Activated naive CD4-positive, alpha-beta T cell treated with anti-CD3 and anti-CD28 coated beads, Interleukin-2, amount 10 ng/mL, durations not matched to agents 7 days and 5 days (primary cell): ENCODE measurements at regions not wholly inside any gene's neighbourhood (a gene's known extent, or its start where the extent isn't known, plus 50 kb on each side); places are given as distances from the start of the nearest gene placed in this dataset.

Experiments used
- CTCF ChIA-PET: fragments of 350-600 bp; sonication (Branson Sonifier 250); formaldehyde crosslinking; loops from one replicate; lab custom pipeline; 2021; ENCODE audit warnings: antibody characterized with exemption; lab: Charles Lee
- DNase-seq: peaks from one replicate; pipeline ENCODE4 v3.0.0-alpha.2; 2020
- H3K27ac Mint-ChIP-seq: one replicate; pipeline ENCODE4 v1.8.0; 2021; ENCODE audit warnings: mild to moderate bottlenecking, moderate library complexity, mixed read lengths
- H3K27me3 Mint-ChIP-seq: one replicate; pipeline ENCODE4 v1.8.0; 2021; ENCODE audit warnings: mild to moderate bottlenecking, mixed read lengths
- H3K36me3 Mint-ChIP-seq: one replicate; pipeline ENCODE4 v1.8.0; 2021; ENCODE audit warnings: mixed read lengths
- H3K4me1 Mint-ChIP-seq: one replicate; pipeline ENCODE4 v1.8.0; 2021; ENCODE audit warnings: mixed read lengths
- H3K4me3 Mint-ChIP-seq: one replicate; pipeline ENCODE4 v1.8.0; 2021; ENCODE audit warnings: mild to moderate bottlenecking, moderate library complexity, mixed read lengths
- H3K9me3 Mint-ChIP-seq: one replicate; pipeline ENCODE4 v1.8.0; 2021; ENCODE audit warnings: mixed read lengths

DNA sequence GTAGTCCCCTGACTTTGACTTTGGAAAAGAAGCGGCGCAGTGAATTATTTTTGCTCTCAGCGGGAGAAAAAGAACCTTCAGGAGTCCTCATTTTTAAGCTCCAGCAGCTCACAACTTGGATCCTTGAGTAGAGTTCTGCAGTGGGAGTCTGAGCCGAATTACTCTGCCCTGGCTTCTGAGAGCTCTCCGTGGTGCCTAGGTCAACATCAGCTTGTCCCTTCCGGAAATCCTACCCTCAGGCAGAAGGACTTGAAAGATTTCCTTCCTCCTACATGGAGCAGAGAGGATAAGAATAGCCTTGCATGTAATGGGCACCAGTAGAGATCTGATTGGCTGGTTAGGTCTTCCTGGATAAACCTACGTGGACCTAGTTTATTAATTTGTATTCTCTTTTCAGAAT is 549.7 kb upstream of the TENM3 start:
- no peak for DNase-seq
- CTCF ChIA-PET, result no interaction called here
- Mint-ChIP-seq H3K27ac (no peak overlapping the region), H3K36me3 (no peaks in the 10 kb centered on the region), H3K4me1 (no peaks in the 10 kb centered on the region), H3K27me3 (no peaks in the 10 kb centered on the region), H3K4me3 (no peak overlapping the region), H3K9me3 (no peaks in the 10 kb centered on the region)

DNA sequence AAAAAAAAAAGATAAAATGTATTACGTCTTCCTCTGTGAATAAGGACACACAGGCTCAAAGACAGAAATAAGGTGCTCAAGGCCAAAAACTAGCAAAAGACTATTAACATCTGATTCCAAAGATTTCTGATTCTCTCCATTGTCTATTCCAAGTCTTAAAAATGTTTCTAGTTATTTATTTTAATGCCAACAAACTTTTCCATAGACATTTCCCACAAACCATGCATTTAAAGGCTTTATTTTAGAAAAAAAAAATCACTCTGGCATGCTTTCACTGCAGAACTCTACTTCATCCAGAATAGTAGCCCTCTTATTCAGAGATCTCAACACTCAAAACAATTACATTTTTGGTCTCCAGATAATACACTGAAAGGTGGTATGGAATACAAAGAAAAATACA is 545.0 kb upstream of the TENM3 start:
- CTCF ChIA-PET, result no interaction called here
- Mint-ChIP-seq H3K27me3 (no peaks in the 10 kb centered on the region), H3K36me3 (no peaks in the 10 kb centered on the region), H3K4me3 (no peak overlapping the region), H3K4me1 (no peaks in the 10 kb centered on the region), H3K9me3 (no peaks in the 10 kb centered on the region), H3K27ac (no peak overlapping the region)
- DNase-seq, result no peak

DNA sequence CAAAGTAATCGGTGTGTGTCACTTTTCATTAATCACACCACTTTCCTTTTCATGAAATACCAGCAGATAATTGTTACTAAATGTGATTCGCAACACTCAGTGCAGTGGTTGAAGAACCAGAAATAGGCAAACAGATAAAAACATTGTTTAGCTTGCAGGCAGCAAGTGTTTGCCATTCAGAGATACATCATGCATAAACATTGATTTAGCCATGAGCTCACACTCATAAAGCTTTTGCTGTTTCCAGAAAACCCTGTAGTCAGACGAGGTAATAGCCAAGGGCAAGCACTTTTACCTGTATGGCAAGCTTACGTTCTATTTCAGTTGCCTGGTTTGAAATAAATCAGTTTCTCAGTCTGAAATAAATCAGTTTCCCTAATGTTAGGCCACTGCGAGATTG is 542.0 kb upstream of the TENM3 start:
- CTCF ChIA-PET, result no interaction called here
- Mint-ChIP-seq H3K9me3 (no peaks in the 10 kb centered on the region), H3K27ac (no peak overlapping the region), H3K4me1 (no peaks in the 10 kb centered on the region), H3K36me3 (no peaks in the 10 kb centered on the region), H3K4me3 (no peak overlapping the region), H3K27me3 (no peaks in the 10 kb centered on the region)
- no peak for DNase-seq

DNA sequence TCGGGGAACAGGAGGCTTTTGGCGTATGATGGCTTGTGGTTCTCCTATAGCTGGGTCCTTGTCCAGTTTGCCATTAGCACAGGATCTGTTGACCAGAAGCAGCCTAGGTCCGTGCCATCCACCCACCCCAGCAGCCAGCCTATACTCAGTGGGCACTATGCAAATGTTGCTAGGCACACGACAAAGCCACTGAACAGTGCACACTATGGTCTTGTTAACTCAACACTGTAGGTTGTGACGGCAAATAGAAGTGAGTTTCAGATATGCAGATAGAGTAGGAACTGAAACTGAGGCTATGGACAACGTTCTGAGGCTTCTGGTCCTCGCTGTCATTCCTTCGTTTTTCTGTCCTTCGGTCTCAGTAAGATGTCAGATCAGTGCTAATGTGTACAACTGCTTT is 541.3 kb upstream of the TENM3 start:
- H3K27ac Mint-ChIP-seq, result no peak overlapping the region
- no peaks in the 10 kb centered on the region for H3K4me1 Mint-ChIP-seq
- no peaks in the 10 kb centered on the region for H3K27me3 Mint-ChIP-seq
- CTCF ChIA-PET, result no interaction called here
- no peaks in the 10 kb centered on the region for H3K36me3 Mint-ChIP-seq
- H3K4me3 Mint-ChIP-seq, result no peak overlapping the region
- H3K9me3 Mint-ChIP-seq, result no peaks in the 10 kb centered on the region
- no peak for DNase-seq

DNA sequence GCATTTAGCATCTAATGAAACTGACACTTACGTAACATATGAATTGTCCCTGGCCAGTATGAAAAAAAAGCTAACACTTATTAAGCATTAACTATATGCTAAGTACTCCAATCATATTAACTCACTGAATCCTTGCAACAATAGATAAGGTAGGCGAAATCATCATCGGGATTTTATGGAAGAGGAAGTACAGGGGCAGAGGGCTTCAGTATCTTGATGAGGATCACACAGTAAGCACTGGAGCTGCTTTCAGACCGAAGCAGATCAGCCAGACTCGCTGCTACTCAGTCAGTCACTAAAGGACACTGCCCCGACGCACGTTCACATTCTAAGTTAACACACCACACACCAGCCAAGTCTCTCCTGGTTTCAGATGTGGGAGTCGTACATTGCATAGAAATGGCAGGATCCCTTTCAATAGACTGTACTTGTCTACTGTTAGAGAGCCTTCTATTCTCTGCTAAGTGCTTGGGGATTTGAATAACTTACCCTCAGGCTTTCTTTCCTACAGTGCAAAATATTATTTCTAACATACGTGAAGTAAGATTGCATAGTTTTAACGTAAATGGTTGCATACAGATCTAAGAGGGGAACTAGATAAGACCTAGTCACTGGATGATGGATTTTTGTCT is 540.2 kb upstream of the TENM3 start:
- CTCF ChIA-PET, result no interaction called here
- Mint-ChIP-seq H3K9me3 (no peaks in the 10 kb centered on the region), H3K27ac (no peak overlapping the region), H3K4me1 (no peaks in the 10 kb centered on the region), H3K27me3 (no peaks in the 10 kb centered on the region), H3K36me3 (no peaks in the 10 kb centered on the region), H3K4me3 (no peak overlapping the region)
- DNase-seq, result no peak

DNA sequence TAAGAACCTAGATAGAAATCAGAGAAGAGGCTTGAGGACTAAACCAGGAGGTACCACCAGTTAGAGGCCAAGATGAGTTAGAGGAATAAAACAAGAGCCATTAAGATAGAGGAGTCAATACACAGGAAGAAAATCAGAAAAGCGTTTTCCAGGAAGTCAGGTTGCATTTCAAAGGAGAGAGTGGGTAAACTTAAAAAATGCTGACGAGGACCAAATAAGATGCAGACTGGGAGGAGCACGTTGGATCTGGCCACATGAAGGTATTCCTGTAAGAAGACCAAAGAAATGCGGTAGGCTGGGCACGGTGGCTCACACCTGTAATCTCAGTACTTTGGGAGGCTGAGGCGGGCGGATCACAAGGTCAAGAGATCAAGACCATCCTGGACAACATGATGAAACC is 533.1 kb upstream of the TENM3 start:
- H3K4me1 Mint-ChIP-seq, result no peaks in the 10 kb centered on the region
- H3K4me3 Mint-ChIP-seq, result no peak overlapping the region
- H3K27ac Mint-ChIP-seq, result no peak overlapping the region
- CTCF ChIA-PET, result no interaction called here
- no peaks in the 10 kb centered on the region for H3K27me3 Mint-ChIP-seq
- no peak for DNase-seq
- H3K36me3 Mint-ChIP-seq, result no peaks in the 10 kb centered on the region
- peaks cover 7% of the 10 kb centered on the region for H3K9me3 Mint-ChIP-seq

DNA sequence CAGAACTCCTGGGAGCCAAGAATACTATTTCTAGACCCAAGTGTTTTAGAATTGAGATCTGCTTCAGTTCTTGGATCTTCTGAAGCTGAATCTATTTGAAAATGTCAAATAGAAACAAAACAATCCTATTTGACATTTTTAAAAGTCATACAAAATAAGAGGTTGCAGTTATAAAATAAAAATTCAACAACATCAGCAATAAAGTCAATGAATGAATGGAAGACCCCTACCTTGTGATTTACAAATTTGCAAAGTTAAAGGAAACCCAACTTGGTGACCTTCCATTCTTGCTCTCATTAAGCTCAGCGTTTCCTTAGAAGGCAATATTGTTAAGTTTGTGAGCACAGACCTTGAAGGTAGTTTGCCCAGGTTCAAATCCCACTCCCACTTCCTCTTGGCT is 531.8 kb upstream of the TENM3 start:
- DNase-seq, result no peak
- H3K4me1 Mint-ChIP-seq, result no peaks in the 10 kb centered on the region
- H3K4me3 Mint-ChIP-seq, result no peak overlapping the region
- CTCF ChIA-PET, result no interaction called here
- no peak overlapping the region for H3K27ac Mint-ChIP-seq
- H3K27me3 Mint-ChIP-seq, result no peaks in the 10 kb centered on the region
- H3K36me3 Mint-ChIP-seq, result no peaks in the 10 kb centered on the region
- H3K9me3 Mint-ChIP-seq, result peaks cover 7% of the 10 kb centered on the region

DNA sequence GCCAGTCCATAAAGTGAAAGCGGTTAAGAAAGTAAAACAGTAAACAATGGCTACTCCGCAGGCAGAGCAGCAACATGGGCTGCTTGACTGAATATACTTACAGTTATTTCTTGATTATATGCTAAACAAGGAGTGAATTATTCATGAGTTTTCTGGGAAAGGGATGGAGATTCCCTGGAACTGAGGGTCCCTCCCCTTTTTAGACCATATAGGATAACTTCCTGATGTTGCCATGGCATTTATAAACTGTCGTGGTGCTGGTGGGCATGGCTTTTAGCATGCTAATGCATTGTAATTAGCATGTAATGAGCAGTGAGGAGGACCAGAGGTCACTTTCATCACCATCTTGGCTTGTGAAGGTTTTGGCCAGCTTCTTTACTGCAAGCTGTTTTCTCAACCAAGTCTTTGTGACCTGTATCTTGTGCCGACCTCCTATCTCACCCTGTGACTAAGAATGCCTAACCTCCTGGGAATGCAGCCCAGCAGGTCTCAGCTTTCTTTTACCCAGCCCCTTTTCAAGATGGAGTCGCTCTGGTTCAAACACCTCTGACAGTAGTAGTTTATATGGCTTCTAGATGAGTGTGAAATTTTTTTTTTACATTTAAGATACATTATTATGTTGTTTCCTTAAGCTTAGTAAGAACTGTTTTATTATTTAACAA is 514.8 kb upstream of the TENM3 start:
- Mint-ChIP-seq H3K4me3 (no peak overlapping the region), H3K9me3 (peaks cover 7% of the 10 kb centered on the region), H3K36me3 (no peaks in the 10 kb centered on the region), H3K4me1 (no peaks in the 10 kb centered on the region), H3K27ac (no peak overlapping the region), H3K27me3 (no peaks in the 10 kb centered on the region)
- no peak for DNase-seq
- CTCF ChIA-PET, result no interaction called here

DNA sequence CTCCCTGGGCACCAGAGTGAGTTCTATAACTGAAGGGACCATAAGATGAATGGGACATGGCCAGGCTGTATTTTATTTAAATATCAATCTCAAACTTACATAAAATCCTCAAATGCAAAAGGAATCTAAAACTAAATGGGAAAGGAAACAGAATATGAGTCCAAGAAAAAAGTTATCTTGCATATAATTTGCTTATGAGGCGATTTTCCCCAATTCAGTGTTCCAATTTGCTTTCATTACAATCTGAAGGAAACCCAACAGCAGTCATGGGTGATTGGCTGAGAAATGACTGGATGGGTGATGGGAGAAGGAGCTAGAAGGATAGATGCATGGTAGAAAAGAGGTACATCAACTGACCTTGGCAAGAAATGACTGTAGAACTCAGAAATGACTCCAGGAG is 511.3 kb upstream of the TENM3 start:
- CTCF ChIA-PET, result no interaction called here

DNA sequence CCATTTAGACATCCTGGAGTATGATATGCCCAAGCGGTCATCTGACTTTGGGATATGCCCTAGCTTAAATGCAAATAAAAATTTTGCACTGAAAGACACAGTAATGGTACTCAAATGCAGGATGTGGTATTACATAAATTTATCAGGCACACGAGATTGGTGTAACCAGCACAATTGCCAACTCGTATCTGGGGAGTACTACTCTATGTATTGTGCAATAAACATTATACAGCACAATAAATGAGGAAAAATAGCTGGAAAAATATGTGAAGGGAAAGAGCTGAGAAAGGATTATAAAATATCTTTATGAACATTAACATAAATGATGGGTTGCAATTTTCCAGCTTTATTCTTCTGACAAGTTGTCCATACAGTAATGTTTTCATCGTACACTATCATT is 505.5 kb upstream of the TENM3 start:
- no peak overlapping the region for H3K4me3 Mint-ChIP-seq
- peaks cover 6% of the 10 kb centered on the region for H3K9me3 Mint-ChIP-seq
- CTCF ChIA-PET, result no interaction called here
- no peaks in the 10 kb centered on the region for H3K36me3 Mint-ChIP-seq
- H3K27me3 Mint-ChIP-seq, result no peaks in the 10 kb centered on the region
- no peak overlapping the region for H3K27ac Mint-ChIP-seq
- H3K4me1 Mint-ChIP-seq, result no peaks in the 10 kb centered on the region
- no peak for DNase-seq

More for the DNA sequence above, 511.3 kb upstream of the TENM3 start:
- Mint-ChIP-seq H3K4me3 (no peak overlapping the region), H3K9me3 (peaks cover 9% of the 10 kb centered on the region), H3K27ac (no peak overlapping the region), H3K36me3 (no peaks in the 10 kb centered on the region), H3K4me1 (no peaks in the 10 kb centered on the region), H3K27me3 (no peaks in the 10 kb centered on the region)
- no peak for DNase-seq

DNA sequence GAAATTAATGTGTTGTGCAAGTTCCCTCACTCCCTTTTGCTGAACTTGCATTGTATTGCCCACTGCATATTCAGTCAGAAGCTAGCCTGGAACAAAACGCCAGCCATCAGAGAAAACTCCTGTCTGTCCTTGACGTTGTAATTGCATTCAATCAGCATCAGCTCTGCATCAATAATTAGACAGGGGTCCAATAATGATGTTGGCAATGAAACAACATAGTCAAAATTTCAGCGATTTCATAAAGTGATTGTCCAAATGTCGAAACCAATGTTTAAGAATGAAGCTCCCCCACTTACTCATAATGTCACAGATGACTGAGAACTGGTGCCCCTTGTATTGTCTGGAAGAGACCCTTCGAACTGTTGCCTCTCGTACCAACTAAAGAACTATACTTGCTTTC is 504.2 kb upstream of the TENM3 start:
- Mint-ChIP-seq H3K27me3 (no peaks in the 10 kb centered on the region), H3K4me3 (no peak overlapping the region), H3K27ac (no peak overlapping the region), H3K9me3 (peaks cover 8% of the 10 kb centered on the region), H3K36me3 (no peaks in the 10 kb centered on the region), H3K4me1 (no peaks in the 10 kb centered on the region)
- CTCF ChIA-PET, result no interaction called here
- DNase-seq, result no peak

DNA sequence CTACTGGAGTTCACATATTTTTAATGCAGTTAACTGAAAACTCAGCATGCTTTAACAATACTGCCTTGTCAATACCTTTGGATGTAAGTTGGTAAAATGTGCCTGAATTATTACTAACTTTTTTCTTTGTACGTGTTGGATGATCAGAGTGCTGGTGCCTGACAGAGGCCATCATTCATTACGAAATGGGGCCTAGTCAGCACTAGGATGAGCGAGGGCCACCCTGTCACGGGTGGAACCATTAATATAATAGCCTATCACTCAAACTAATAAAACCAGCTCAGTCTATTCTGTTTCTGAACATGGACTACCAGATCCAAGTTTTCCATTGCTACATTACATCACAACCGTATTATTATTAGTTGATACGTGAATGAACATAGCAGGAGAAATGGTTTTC is 501.7 kb upstream of the TENM3 start:
- DNase-seq, result no peak
- peaks cover 7% of the 10 kb centered on the region for H3K9me3 Mint-ChIP-seq
- no peak overlapping the region for H3K4me3 Mint-ChIP-seq
- H3K4me1 Mint-ChIP-seq, result no peaks in the 10 kb centered on the region
- CTCF ChIA-PET, result no interaction called here
- no peaks in the 10 kb centered on the region for H3K27me3 Mint-ChIP-seq
- H3K36me3 Mint-ChIP-seq, result no peaks in the 10 kb centered on the region
- no peak overlapping the region for H3K27ac Mint-ChIP-seq

DNA sequence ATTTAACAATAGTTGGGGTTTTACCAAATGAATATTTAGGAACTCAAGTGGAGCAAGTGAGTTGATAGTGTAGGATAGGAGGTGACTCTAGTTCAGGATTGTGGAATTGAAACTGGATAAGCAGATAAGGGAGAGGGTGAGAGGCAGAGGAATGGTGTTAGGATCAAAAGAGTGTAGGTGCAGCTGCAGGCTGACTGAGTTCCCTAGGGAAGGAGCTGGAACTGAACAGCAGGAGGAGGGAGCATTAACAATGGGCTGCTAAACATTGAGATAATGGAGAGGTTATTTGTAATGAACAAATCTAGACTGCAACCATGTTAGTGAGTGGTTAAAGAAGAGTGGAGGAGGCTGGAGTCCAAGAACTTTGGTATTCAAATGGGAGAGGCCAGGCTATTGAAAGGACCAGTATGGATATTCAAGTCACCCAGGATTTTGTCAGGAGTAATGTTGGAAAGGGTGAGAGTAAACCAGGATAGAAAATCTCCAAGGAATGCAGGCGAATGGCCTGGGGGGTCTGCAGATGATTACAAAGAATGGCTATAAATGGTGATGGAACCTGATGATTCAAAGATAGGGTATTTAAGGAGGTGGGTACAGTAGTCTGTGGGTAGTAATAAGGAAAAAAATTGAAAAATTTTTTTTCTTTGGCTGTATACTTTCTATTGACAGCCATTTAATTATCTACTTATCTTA is 497.1 kb upstream of the TENM3 start:
- no peaks in the 10 kb centered on the region for H3K36me3 Mint-ChIP-seq
- no peak for DNase-seq
- peaks cover 2% of the 10 kb centered on the region for H3K9me3 Mint-ChIP-seq
- CTCF ChIA-PET, result no interaction called here
- no peaks in the 10 kb centered on the region for H3K4me1 Mint-ChIP-seq
- H3K4me3 Mint-ChIP-seq, result no peak overlapping the region
- no peaks in the 10 kb centered on the region for H3K27me3 Mint-ChIP-seq
- H3K27ac Mint-ChIP-seq, result no peak overlapping the region

DNA sequence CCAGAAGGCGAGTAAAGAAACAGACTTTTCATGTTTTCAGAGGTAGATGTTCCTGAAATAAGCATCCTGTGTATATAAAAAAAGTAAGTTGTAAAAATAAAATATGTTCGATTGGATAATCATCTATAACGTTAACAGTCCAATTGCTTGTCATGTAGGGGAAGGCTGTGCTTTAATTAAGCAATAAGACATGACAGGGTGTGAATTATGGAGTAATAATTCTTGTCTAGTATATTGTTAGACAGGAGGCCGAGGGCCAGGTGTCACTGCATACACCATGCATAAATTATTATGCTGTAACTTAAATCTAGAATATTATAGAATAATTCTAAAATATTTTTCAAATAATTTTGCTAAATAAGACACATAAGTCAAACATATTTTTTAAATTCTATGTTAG is 494.6 kb upstream of the TENM3 start:
- H3K27ac Mint-ChIP-seq, result no peak overlapping the region
- H3K9me3 Mint-ChIP-seq, result peaks cover 3% of the 10 kb centered on the region
- no peaks in the 10 kb centered on the region for H3K27me3 Mint-ChIP-seq
- no peak overlapping the region for H3K4me3 Mint-ChIP-seq
- H3K36me3 Mint-ChIP-seq, result no peaks in the 10 kb centered on the region
- H3K4me1 Mint-ChIP-seq, result no peaks in the 10 kb centered on the region
- CTCF ChIA-PET, result no interaction called here
- no peak for DNase-seq

DNA sequence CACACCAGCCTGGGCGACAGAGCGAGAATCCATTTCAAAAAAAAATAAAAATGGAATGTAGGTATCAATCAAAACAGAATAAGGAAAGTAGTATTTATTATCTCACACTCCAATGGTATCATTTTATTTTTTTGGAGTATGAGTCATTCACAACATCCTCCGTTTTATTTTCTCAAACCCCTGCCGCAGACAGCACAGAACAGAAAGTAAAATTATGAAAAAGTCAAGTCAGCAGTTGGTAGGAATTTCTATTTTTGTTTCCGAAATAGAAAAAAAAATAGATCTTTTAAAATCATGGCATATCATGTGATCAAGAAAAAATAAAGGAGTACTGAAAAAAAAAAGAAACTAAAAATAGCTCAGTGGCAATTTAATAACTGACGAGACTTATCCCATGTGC is 490.7 kb upstream of the TENM3 start:
- Mint-ChIP-seq H3K36me3 (no peaks in the 10 kb centered on the region), H3K27me3 (no peaks in the 10 kb centered on the region), H3K27ac (no peak overlapping the region), H3K4me1 (no peaks in the 10 kb centered on the region), H3K4me3 (no peak overlapping the region), H3K9me3 (peaks cover 5% of the 10 kb centered on the region)
- no peak for DNase-seq
- CTCF ChIA-PET, result no interaction called here
